NCI-H526 treated with DMSO at 0.1 percent for 48 hours (cell line): ENCODE measurements at regions not wholly inside any gene's neighbourhood (a gene's known extent, or its start where the extent isn't known, plus 50 kb on each side); places are given as distances from the start of the nearest gene placed in this dataset.
"Not testable (repeated sequence)": the region's sequence is repeated elsewhere in the genome, so short reads cannot be mapped to it uniquely, and the experiment has no call there.

Experiments
- DNase-seq: peaks from one replicate; lab custom pipeline; 2025; lab: John Stamatoyannopoulos, UW

DNA sequence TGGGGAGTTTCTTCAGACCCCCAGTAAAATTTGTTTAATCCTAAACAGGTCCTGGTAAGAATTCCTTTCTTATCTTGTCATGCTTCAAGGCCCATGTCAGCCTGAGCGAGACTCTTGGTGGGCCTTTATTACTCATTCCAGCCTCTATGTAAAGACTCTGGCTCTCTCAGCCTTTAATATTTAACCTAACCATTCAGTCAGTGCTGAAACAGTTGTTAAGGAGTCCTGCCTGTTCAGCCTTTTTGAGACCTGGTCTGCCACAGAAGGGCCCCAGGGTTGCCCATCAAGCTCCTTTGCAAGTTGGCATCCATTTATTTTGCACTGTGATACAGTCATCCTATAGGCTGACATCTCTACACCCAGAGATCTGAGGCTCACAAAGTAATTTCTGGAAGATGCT lies 107.7 kb upstream of the VANGL1 start:
- DNase-seq = no peak

DNA sequence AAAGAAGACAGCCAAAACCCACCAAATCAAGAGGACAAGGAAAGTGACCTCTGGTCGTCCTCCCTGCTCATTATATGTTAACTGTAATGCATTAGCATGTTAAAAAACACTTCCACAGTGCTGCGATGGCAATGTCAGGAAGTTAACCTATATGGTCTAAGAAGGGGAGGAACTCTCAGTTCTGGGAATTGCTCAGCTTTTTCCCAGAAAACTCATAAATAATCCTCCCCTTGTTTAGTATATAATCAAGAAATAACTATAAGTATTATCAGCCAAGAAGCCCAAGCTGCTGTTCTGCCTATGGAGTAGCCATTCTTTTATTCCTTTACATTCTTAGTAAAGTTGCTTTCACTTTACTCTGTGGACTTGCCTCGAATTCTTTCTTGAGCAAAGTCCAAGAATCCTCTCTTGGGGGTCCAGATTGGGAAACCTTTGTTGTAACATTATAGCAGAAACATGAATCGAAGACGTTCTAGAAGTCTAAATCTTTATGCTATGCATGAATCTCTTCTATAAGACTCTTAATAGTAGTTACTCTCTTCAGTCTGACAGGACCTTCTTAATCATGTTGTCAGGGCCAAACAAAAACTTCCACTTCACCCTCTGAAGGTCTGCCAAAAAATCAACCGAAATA lies 110.0 kb upstream of the VANGL1 start:
- no peak for DNase-seq

DNA sequence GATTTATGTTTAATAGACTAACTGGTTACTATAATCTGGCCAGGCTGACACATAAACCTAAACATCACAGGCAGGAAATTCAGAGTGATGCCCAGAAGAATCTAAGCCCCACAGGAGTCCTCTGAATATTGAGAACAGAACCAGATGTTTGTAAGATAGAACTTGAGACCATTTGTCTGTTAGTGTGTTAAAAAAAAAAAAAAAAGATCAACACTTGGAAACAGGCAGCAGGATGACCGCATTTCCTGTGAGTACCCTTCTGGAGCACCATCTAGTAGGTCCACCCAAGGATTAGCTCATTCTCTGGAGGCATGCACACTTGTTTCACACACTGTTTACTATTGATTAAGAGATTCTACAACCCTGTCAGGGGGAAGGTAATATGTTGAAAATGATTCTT lies 111.4 kb upstream of the VANGL1 start:
- DNase-seq = no peak

DNA sequence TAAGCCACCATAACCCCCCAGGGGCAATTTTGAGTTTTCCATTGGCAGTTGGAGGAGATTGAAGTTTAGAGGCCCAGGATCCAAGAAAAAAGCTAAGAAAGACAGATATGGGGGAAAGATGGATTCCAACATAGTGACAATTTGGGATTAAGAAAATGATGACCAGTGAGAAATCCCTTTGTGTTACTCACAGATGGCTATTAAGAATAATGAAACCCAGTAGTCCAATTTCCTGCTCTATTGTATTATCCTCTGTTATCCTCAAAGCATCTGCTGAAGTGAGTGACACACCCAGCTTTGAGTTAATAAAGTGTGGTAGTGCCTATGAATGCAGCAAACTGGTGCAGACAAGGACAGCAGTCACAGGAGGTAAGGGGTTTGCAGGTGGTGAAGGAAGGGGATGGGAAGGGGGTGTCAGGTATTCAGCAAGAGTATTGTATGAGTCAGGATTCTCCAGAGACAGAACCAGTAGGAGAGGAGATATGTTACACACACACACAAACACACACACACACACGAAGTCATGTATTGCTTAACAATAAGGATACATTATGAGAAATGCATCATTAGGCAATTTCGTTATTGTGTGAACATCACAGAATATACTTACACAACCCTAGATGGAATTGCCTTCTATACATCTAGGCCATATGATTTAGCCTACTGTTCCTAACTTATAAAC lies 112.4 kb upstream of the VANGL1 start:
- DNase-seq = no peak

DNA sequence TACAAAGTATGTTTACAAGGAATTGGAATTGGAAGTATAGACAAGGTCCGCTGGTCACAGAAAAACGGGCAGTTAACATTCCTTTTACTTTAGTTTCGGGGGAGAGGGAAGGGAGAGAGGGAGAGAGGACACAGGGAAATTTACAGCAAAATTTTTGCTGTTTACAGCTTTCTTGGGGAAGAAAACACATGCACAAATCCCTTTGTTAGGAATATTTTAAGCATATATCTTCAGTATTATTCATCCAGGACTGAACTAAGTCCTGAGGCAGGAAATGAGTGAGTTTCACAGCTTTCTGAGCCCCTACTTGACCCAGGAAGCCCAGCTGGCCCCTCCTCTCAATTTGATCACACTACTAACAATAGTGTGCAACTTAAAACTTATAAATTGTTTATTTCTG lies 113.4 kb upstream of the VANGL1 start:
- not testable (repeated sequence) for DNase-seq

DNA sequence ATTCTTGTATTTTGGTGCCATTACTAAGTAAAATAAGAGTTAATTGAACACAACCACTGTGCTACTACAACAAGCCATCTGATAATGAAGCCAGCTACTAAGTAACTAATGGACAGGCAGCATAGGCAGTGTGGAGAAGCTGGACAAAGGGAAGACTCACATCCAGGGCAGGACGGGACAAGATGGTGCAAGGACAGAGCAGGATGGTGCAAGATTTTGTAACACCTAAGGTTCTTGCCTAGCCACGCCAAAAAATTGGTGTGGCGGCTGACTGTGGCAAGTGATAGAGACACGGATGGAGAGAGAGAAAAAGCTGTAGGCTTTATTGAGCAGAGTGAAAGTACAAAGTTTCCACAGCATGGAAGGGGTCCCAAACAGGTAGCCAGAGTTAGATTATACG lies 114.0 kb upstream of the VANGL1 start:
- DNase-seq = no peak

DNA sequence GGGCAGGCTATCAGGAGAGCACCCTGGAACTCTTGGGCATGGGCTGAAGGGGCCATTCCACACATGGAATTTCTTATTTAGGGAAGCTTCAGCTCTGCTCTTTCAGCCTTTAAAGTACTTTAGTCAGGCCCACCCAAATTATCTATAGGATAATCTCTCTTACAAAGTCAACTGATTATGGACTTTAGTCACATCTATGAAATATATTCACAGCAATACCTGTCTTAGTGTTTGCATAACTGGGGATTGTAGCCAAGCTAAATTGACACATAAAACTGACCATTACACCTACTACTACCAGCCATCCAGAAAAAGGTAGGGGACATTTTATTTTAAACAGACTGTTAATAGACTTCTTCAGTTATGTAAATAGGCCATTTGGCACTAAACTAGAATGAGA lies 114.9 kb upstream of the VANGL1 start:
- no peak for DNase-seq

DNA sequence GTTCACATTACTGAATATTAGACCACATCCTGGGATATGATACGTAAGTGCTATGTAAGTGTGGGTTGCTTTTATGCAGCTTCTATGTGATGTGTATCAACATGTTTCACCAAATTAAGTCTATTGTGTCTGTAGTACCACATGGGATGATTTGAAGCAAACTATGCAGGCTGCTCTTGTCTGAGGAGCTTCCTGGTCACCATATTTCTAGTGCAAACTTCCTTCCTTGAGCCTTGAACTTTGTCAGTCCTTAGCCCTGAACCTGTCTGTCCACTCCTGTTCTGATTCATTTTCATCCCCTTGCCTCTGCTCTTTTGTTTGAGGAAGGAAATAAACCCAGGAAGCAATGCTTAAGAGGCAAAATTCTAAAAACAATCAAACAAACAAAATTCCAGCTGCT lies 117.5 kb upstream of the VANGL1 start:
- no peak for DNase-seq

DNA sequence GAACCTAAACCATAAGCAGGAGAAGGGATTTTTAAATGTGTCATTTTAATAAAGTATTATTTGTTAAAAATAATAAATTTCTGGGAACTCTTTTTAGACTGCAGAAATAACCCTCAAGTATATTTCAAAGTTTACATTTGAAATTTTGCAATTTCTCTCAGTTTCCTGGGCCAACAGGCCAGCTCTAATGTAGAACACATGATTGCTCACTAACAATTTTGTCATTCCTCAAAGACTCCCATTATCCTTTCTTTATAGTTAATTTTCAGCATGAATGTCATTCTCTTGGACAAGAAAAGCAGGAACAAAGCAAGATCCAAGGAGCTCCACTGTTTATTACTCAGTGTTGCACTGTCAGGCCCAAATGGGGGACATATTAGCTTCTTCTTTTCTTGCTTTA lies 119.4 kb upstream of the VANGL1 start:
- no peak for DNase-seq

DNA sequence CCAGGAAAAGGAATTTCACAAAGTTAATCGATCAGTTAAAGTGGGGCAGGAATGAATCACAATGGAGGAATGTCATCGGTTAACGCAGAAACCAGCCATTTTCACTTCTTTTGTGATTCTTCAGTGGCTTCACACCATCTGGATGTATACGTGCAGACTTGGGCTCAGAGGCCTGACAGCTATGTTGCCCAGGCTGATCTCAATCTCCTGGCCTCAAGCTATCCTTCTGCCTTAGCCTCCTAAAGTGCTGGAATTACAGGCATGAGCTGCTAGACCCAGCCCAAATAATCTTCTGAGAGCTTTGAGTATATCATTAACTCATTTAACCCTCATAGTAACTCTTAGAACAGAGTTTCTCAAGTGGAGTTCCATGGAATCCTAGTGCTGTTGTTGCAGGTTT lies 126.5 kb upstream of the VANGL1 start:
- no peak for DNase-seq

DNA sequence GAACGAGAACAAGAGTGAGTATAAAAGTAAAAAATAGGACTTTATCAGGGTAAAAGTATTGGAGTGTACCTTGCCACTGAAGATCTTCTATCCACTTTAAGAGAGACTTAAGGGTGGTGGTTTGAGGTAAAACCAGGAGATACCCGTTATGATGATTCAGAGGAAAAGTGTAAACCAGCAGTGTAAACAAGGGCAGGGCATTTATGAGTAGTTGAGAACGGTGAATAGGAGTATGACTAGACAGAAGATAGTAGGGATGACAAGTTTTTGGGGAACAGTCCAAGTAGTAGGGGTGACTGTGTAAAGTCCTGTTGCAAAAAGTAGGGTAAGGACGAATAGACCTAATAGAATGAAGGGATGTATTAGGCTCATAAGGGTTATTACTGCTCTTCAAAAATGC lies 131.5 kb upstream of the VANGL1 start:
- not testable (repeated sequence) for DNase-seq

DNA sequence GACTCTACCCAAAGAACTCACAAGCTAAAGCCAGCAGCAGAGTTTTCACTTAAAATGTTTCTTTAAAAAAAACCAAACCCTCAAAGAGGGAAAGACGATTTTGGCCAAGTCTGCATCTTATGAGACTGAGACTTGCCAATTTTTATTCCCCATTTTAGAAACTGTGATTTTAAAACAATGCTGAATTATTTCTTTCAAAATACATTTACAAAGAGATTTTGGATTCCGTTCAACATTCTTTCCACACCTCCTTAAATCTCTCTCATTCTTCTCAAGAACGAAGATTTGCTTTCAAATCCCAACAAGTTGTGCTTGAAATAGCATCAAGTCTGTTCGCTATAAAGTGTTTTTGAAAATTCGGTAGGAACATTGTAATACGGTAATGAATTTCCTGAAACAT lies 133.9 kb upstream of the VANGL1 start:
- no peak for DNase-seq

DNA sequence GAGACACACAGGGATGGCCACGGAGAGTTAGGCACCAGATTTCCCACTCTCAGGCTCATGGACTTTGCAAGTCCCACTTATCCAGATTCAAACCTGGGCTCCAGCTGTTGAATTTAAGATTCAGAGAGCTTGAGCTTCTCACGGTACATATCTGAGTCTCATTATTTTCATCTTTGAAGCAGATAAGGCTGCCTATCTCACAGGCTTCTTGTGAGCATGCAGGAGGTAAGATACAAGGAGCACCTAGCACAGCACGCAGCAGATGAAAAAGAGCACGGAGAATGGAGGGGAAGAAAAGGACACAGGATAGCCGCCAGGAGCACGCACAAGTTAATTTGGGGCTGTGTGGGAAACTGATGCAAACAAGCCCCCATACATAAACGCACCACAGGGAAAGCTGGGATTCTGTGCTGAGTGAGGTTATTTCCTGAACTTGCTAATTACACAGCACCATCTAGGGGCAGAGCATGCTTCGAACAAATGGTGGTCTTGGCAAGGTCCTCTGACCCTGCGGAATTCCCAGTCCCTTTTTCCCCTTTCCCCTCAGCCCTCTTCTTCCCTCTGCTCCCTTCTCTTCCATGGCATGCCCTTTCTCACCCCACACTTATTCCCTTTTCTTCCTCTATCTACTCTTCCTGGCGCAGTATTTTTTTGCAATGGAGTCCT lies 134.7 kb upstream of the VANGL1 start:
- DNase-seq = peak; percentile 12

DNA sequence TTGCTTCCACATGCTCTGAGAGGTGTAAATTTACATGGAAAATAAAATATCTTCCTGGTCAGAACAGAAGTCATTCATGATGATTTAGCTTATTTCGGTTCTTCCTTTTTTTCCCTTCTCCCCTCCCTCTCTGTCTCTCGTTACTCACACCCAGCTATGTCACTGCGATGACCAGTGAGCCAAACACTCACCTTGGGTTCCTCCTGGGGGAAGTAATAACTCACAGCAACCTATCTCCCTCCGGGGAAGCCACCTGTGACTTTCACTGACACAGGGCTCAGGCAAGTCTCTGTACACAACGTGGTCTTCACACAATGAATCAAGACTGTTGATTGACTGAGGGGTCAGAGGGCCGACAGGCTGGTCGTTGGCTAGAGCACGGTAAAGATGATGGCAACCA lies 135.3 kb upstream of the VANGL1 start:
- DNase-seq = no peak

DNA sequence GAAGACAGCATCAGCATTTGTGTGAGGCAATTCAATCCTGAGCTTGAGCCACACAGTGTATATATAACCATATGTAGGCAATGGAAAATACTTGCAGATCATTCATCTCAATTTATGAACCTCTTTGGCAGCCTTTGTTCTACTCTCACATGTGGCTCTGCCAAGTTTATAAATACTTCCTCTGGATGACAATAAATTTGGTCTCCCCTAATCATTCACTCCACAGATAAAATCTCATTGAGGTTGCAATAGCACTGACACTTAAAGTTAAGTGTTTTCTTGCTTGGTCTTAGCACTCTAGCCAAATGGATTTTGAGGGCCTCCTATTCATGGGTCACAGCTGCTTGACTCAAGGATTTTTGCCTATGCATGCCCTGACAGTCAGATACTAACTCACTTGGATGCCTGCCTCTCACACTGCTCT lies 136.6 kb upstream of the VANGL1 start:
- DNase-seq = no peak

DNA sequence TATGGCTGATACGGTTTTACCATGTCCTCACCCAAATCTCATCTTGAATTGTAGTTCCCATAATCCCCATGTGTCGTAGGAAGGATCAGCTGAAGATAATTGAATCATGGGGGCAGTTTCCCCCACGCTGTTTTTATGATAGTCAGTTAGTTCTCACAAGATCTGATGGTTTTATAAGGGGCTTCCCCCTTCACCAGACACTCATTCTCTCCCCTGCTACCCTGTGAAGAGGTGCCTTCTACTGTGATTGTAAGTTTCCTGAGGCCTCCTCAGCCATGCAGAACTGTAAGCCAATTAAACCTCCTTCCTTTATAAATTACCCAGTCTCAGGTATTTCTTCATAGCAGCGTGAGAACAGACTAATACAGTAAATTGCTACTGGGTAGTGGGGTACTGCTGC lies 139.6 kb upstream of the VANGL1 start:
- DNase-seq = not testable (repeated sequence)

DNA sequence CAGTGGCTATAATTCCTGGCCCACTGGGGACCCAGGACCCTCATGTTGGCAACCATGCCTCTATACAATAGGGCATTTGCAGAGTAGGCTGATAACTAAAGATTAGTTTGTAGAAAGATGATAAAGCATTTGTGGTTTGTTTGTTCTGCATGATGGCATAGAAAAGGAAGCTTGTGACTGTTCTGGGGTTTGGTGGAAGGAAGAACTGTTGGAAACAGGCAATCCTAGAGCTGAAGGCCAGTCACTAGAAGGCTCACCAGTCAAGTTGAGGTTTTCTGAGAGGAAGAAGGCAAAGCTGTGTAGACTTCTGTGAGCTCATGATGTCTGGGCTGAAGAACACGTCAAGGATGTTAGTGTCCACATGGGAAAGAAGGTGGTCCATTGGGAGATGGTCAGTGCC lies 140.3 kb upstream of the VANGL1 start:
- no peak for DNase-seq

DNA sequence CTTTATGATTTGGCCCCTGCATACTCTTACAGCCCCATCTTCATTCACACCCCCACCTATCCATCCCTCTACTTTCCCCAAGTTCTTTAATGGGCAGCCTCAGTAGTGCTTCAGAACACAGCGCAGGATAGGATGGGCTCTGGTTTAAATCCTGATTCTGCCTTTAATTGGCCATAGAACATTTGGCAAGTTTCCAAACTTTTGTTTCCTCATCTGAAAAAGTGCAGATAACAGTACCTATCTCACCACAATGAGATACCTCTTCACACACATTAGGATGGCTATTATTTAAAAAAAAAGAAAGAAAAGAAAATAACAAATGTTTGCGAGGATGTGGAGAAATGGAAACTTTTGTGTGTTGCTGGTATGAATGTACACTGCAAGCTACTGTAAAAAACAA lies 142.5 kb upstream of the VANGL1 start:
- DNase-seq = no peak

DNA sequence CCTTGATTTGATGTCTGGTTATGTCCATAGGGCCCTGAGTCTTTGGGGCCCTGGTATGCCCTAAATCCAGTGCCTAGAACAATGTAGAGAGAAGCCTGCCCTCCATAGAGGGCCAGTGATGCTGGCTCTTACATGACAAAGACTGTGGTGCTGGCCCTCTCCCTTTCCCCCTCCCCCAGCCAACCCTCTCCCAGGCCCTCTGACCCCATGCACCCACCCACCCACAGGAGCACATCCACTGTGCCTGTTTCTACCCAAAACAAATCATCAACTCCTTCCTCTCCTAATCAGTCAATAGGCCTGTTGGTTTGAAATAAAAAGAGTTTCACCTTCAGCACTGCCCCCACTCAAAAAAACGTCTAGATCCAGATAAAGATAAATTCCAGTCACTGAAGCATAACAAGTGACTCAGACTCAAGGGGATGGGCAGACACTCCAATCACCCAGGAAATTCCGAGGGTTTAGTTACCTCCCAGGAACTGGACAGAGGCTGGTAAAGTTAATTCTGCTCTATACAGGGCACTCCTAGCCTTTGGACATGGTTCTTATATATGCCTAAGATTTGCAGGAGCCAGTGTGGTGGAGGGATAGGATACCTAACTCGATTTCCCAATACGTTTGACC lies 144.8 kb upstream of the VANGL1 start:
- no peak for DNase-seq

DNA sequence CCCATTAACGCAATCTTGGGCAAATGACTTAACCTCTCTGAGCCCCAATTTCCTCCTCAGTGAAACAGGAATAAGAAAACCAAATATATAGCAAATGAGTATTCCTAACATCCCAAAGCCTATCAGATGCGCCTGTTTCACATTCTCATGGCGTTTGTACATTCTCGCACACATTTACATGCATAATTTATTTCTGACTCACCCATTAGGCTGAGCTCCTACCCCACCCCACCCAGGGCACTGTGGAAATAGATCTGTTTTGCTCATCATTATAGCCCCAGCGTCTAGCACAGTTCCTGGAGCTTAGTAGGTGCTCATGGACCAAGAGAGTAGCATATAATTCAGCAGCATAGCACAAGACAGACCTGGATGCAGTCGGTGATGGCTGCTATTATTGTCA lies 146.1 kb upstream of the VANGL1 start:
- no peak for DNase-seq

DNA sequence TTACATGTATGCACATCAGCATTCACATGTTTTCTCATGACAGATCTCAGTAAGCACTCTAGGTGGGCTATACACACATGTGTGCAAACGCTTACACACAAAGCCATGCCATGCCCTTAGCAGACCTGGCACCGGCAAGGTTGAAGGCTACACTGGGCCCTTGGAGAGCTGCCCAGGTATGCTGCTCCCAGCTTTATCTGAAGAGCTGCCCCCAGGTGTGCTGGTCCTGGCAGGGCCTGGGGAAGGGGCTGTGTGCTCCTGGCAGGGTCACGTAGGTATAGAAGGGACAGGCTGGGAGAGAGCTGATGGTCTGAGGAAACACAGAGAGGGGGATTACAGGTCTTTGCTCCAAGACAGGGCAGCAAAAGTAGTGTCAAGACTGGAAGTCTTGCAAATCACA lies 146.7 kb upstream of the VANGL1 start:
- DNase-seq = no peak

DNA sequence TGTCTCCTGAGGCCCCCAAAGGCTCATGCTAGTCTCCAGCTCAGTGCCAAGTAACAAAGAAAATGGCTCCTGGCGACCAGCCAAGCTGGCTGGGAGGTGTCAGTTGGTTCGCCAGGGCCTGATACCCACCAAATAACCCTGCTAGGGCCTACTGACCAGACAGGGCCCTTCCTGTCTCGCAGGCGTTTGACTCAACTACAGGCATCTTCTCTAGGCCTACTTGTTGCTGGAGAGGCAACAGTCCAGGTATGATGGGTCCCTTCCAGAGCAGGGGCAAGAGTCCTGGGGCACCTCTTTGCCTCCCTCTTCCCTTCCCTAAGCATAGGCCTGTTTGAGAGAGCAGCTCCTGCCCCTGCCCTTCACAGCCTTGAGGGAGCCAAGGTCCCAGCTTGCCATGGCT lies 147.9 kb upstream of the VANGL1 start:
- no peak for DNase-seq

DNA sequence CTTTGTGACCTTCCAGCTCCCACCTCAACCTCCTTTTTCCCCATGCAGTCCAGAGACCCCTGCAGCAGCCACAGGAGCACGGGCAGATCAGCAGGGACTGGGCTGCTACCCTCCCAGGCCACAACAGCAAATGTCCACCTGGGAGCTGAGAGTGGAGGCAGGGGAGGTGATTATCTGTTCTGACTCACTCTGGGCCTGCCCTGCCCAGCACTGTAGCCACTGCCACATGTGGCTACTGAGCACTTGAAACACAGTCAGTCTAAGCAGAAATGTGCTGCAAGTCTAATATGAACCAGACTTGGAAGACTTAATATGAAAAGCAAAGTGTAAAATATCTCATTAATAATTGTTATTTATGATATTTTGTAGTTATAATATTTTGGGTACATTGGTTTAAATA lies 148.9 kb upstream of the VANGL1 start:
- DNase-seq = no peak
